CD4-positive, alpha-beta T cell (primary cell): ENCODE measurements at regions not wholly inside any gene's neighbourhood (a gene's known extent, or its start where the extent isn't known, plus 50 kb on each side); places are given as distances from the start of the nearest gene placed in this dataset.

Source experiments
- ATAC-seq: fragments of 200-7000 bp; cut with Tn5 transposase; one replicate; pipeline ENCODE4 v1.10.0; 2022; ENCODE audit warnings: mild to moderate bottlenecking; ENCODE audit not compliant: poor library complexity
- CTCF ChIA-PET: fragments of 350-600 bp; sonication (Branson Sonifier 250); formaldehyde crosslinking; loops from one replicate; lab custom pipeline; 2021; ENCODE audit warnings: antibody characterized with exemption, inconsistent platforms; lab: Charles Lee
- POLR2A ChIA-PET: fragments of 350-600 bp; sonication (Branson Sonifier 250); formaldehyde crosslinking; loops from one replicate; lab custom pipeline; 2021; ENCODE audit warnings: antibody characterized with exemption, inconsistent platforms; lab: Charles Lee
- DNase-seq, 14 experiments: peaks; one replicate each; pipeline ENCODE4 v3.0.0-alpha.2; 2013 to 2020; ENCODE audit warnings: mixed read lengths in 2 of 14
- H3K27ac ChIP-seq, 2 donors: one replicate each; pipeline versions ENCODE4 v1.5.1 to v1.7.0; 2013; ENCODE audit warnings: low read length in 2 of 2, low read depth in 1 of 2, mild to moderate bottlenecking in 1 of 2
- H3K27me3 ChIP-seq, 2 experiments: 1 replicate in 1 of 2; 2 replicates in 1 of 2; pipeline versions ENCODE4 v1.6.1 to v1.7.0; 2013; ENCODE audit warnings: low read length in 2 of 2, control low read depth in 1 of 2, mild to moderate bottlenecking in 1 of 2, moderate library complexity in 1 of 2; ENCODE audit not compliant: insufficient read depth in 2 of 2, control insufficient read depth in 1 of 2
- H3K36me3 ChIP-seq: one replicate; pipeline ENCODE4 v1.6.1; 2013; ENCODE audit warnings: low read length, control low read depth; ENCODE audit not compliant: insufficient read depth
- H3K4me1 ChIP-seq: one replicate; pipeline ENCODE4 v1.6.1; 2013; ENCODE audit warnings: low read length, control low read depth; ENCODE audit not compliant: insufficient read depth
- H3K4me3 ChIP-seq: one replicate; pipeline ENCODE4 v1.5.1; 2013; ENCODE audit warnings: mild to moderate bottlenecking, low read length, moderate library complexity
- H3K9me3 ChIP-seq, 2 experiments: 1 replicate in 1 of 2; 2 replicates in 1 of 2; pipeline versions ENCODE4 v1.6.1 to v1.7.0; 2013; ENCODE audit warnings: low read length in 2 of 2, mild to moderate bottlenecking in 2 of 2, control low read depth in 1 of 2, moderate library complexity in 1 of 2; ENCODE audit not compliant: control insufficient read depth in 1 of 2, insufficient read depth in 1 of 2
- H3K27ac Mint-ChIP-seq: one replicate; pipeline ENCODE4 v1.8.0; 2020; ENCODE audit warnings: mixed read lengths
- H3K27me3 Mint-ChIP-seq: one replicate; pipeline ENCODE4 v1.8.0; 2021; ENCODE audit warnings: mixed read lengths
- H3K36me3 Mint-ChIP-seq: one replicate; pipeline ENCODE4 v1.8.0; 2021; ENCODE audit warnings: low read depth, mixed read lengths
- H3K4me1 Mint-ChIP-seq: one replicate; pipeline ENCODE4 v1.8.0; 2021; ENCODE audit warnings: low read depth, mixed read lengths
- H3K4me3 Mint-ChIP-seq: one replicate; pipeline ENCODE4 v1.8.0; 2020; ENCODE audit warnings: mild to moderate bottlenecking, mixed read lengths
- H3K9me3 Mint-ChIP-seq: one replicate; pipeline ENCODE4 v1.8.0; 2020; ENCODE audit warnings: mixed read lengths
- CTCF ChIP-seq: fragments of 200-600 bp; IDR thresholded peaks from one replicate; pipeline ENCODE4 v1.8.0; 2022; ENCODE audit warnings: antibody characterized with exemption, mild to moderate bottlenecking
- intact Hi-C, 2 experiments: fragments of 100-400 bp; cut with DNase I in 1 of 2; cut with micrococcal nuclease in 1 of 2; formaldehyde crosslinking; loops; one replicate each; pipeline versions ENCODE4 v1.15.1 to v1.9.0; 2023 to 2025; cut with DNase I, micrococcal nuclease

- Histone ChIP-seq H3K27me3 (peaks cover 0 to 4% of the 10 kb centered on the region in 2 experiments), H3K36me3 (no peaks in the 10 kb centered on the region), H3K27ac (no peak overlapping the region), H3K9me3 (no peaks in the 10 kb centered on the region), H3K4me1 (no peaks in the 10 kb centered on the region), H3K4me3 (no peak overlapping the region)
- no peak overlapping the region for H3K4me3 Mint-ChIP-seq
- POLR2A ChIA-PET, result no interaction called here
- DNase-seq (no peak), ATAC-seq (no peak)
- intact Hi-C loops, result no loop called here
- H3K4me1 Mint-ChIP-seq, result no peaks in the 10 kb centered on the region
- no peak for TF ChIP-seq CTCF
- CTCF ChIA-PET, result no interaction called here
- H3K9me3 Mint-ChIP-seq, result no peaks in the 10 kb centered on the region
- no peaks in the 10 kb centered on the region for H3K36me3 Mint-ChIP-seq
- H3K27ac Mint-ChIP-seq, result no peak overlapping the region
- H3K27me3 Mint-ChIP-seq, result peaks cover 32% of the 10 kb centered on the region
These were observed 220.0 kb upstream of the UMPS start for GRCh38 chr3:124510290-124510689.

- Mint-ChIP-seq H3K4me3 (no peak overlapping the region), H3K4me1 (no peaks in the 10 kb centered on the region)
These were observed 217.2 kb upstream of the UMPS start for GRCh38 chr3:124512881-124513609.

GRCh38 chr3:124513610-124513997 is 216.6 kb upstream of the UMPS start:
- CTCF ChIA-PET, result no interaction called here
- Mint-ChIP-seq H3K4me1 (no peaks in the 10 kb centered on the region), H3K36me3 (no peaks in the 10 kb centered on the region), H3K27me3 (peaks cover 44% of the 10 kb centered on the region), H3K4me3 (no peak overlapping the region), H3K9me3 (no peaks in the 10 kb centered on the region), H3K27ac (no peak overlapping the region)
- Histone ChIP-seq H3K4me1 (no peaks in the 10 kb centered on the region), H3K36me3 (no peaks in the 10 kb centered on the region), H3K4me3 (no peak overlapping the region), H3K27me3 (peaks cover 2 to 4% of the 10 kb centered on the region in 2 experiments), H3K9me3 (no peaks in the 10 kb centered on the region), H3K27ac (no peak overlapping the region)
- no peak for ATAC-seq
- intact Hi-C loops, result no loop called here
- no peak for DNase-seq
- POLR2A ChIA-PET, result no interaction called here
- TF ChIP-seq CTCF, result no peak

More at GRCh38 chr3:124512881-124513609, 217.2 kb upstream of the UMPS start:
- Mint-ChIP-seq H3K27me3 (peaks cover 43% of the 10 kb centered on the region), H3K36me3 (no peaks in the 10 kb centered on the region), H3K9me3 (no peaks in the 10 kb centered on the region), H3K27ac (no peak overlapping the region)
- Histone ChIP-seq H3K9me3 (no peaks in the 10 kb centered on the region), H3K4me1 (no peaks in the 10 kb centered on the region), H3K27ac (no peak overlapping the region), H3K27me3 (peaks cover 0 to 4% of the 10 kb centered on the region in 2 experiments), H3K36me3 (no peaks in the 10 kb centered on the region), H3K4me3 (no peak overlapping the region)
- TF ChIP-seq CTCF, result no peak
- ChIA-PET POLR2A (no interaction called here), CTCF (no interaction called here)
- intact Hi-C loops, result no loop called here
- DNase-seq (no peak), ATAC-seq (no peak)
